ENCODE measurements at regions not wholly inside any gene's neighbourhood (a gene's known extent, or its start where the extent isn't known, plus 50 kb on each side); places are given as distances from the start of the nearest gene placed in this dataset.

DNA sequence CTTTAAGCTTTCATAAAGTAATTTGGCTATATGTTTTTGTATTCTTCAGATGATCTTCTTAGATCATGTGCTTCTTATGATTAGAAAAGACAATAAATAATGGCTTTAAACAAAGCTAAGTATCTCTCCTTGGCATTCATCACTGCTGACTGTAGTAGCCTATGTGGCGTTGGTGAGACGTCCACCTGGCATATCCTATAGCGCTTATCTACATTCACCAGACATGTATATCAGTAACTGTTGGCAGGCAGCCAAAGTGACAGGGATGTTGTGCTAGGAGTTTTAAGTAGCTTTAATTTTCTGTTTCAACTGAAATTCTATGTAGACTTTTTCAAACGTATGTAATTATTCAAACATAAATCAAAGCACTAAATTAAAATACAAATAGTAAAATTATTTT lies 276.4 kb downstream of the IL15 start (continued):
- 0 out of 4 replicates have a peak, but pooled peaks of 1 of the 2 experiments have one; percentile 30 for TF ChIP-seq MNT (conservative IDR thresholded peaks at IDR 0.05)
- TF ChIP-seq NCOA2 (IDR thresholded peaks at IDR 0.05; ENCODE audit: partially characterized antibody in 2 of 2) = peak in 1 of 2 experiments; percentile 72
- TF ChIP-seq SMAD4 (CRISPR knock-in tag; conservative IDR thresholded peaks at IDR 0.05) = 0 out of 2 replicates have a peak, but pooled peaks have one; percentile 31
- no peak for TF ChIP-seq IRF2 (CRISPR knock-in tag; IDR thresholded peaks at IDR 0.05)
- TF ChIP-seq DDX20 (tag; IDR thresholded peaks at IDR 0.05; ENCODE audit: low read depth) = no peak
- peak; percentile 93 for TF ChIP-seq TAL1 (IDR thresholded peaks at IDR 0.05)
- TF ChIP-seq BRCA1 (IDR thresholded peaks at IDR 0.05) = no peak
- TF ChIP-seq BRCA1 (CRISPR knock-in tag; IDR thresholded peaks at IDR 0.05) = no peak
- peak; percentile 27; the same call in 1 of the 2 replicates for TF ChIP-seq BHLHE40 (IDR thresholded peaks at IDR 0.05; ENCODE audit: low read length)
- no peak for TF ChIP-seq U2AF2 (optimal IDR thresholded peaks at IDR 0.05; ENCODE audit: low read depth, low read length)
- TF ChIP-seq LEF1 (IDR thresholded peaks at IDR 0.05) = peak; percentile 77
- TF ChIP-seq ARNT (IDR thresholded peaks at IDR 0.05) = peak; percentile 54 to 60; a peak in 2 of 4 replicates
- TF ChIP-seq TCF3 (CRISPR knock-in tag; IDR thresholded peaks at IDR 0.05) = peak; percentile 82
- TF ChIP-seq JUND (IDR thresholded peaks at IDR 0.05; ENCODE audit: borderline replicate concordance, low read depth, low read length) = peak; percentile 62; the same call in 1 of the 2 replicates
- TF ChIP-seq JUND (tag; IDR thresholded peaks at IDR 0.05; ENCODE audit: borderline replicate concordance, low read depth, low read length) = peak; percentile 60; the same call in 1 of the 3 replicates
- TF ChIP-seq ATF1 (CRISPR knock-in tag; IDR thresholded peaks at IDR 0.05) = no peak
- TF ChIP-seq ATF1 (tag; IDR thresholded peaks at IDR 0.05) = 0 out of 2 replicates have a peak, but pooled peaks have one; percentile 17
- TF ChIP-seq XRCC4 (IDR thresholded peaks at IDR 0.05; ENCODE audit: extremely low read depth, insufficient read depth, insufficient read length) = no peak
- TF ChIP-seq EHMT2 (IDR thresholded peaks at IDR 0.05) = peak; percentile 50; the same call in 1 of the 2 replicates
- peak; percentile 94 for TF ChIP-seq SMAD1 (IDR thresholded peaks at IDR 0.05; ENCODE audit: low read depth, low read length, partially characterized antibody)
- TF ChIP-seq, protein P1, sequence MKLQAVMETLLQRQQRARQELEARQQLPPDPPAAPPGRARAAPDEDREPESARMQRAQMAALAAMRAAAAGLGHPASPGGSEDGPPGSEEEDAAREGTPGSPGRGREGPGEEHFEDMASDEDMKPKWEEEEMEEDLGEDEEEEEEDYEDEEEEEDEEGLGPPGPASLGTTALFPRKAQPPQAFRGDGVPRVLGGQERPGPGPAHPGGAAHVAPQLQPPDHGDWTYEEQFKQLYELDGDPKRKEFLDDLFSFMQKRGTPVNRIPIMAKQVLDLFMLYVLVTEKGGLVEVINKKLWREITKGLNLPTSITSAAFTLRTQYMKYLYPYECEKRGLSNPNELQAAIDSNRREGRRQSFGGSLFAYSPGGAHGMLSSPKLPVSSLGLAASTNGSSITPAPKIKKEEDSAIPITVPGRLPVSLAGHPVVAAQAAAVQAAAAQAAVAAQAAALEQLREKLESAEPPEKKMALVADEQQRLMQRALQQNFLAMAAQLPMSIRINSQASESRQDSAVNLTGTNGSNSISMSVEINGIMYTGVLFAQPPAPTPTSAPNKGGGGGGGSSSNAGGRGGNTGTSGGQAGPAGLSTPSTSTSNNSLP (IDR thresholded peaks at IDR 0.05; ENCODE audit: borderline replicate concordance, low read depth, low read length) = peak; percentile 82; the same call in 1 of the 2 replicates
- peak; percentile 85 for TF ChIP-seq NFIX (CRISPR knock-in tag; IDR thresholded peaks at IDR 0.05; ENCODE audit: low read depth)
- no peak for TF ChIP-seq ZNF707 (CRISPR knock-in tag; conservative IDR thresholded peaks at IDR 0.05)
- TF ChIP-seq, protein P2, sequence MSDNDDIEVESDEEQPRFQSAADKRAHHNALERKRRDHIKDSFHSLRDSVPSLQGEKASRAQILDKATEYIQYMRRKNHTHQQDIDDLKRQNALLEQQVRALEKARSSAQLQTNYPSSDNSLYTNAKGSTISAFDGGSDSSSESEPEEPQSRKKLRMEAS (CRISPR knock-in tag; IDR thresholded peaks at IDR 0.05) = no peak
- TF ChIP-seq RBBP5 (IDR thresholded peaks at IDR 0.05; ENCODE audit: borderline replicate concordance, insufficient read depth, low read length, poor library complexity, severe bottlenecking) = no peak
- no peak for TF ChIP-seq DACH1 (IDR thresholded peaks at IDR 0.05; ENCODE audit: partially characterized antibody)
- TF ChIP-seq, protein P3, sequence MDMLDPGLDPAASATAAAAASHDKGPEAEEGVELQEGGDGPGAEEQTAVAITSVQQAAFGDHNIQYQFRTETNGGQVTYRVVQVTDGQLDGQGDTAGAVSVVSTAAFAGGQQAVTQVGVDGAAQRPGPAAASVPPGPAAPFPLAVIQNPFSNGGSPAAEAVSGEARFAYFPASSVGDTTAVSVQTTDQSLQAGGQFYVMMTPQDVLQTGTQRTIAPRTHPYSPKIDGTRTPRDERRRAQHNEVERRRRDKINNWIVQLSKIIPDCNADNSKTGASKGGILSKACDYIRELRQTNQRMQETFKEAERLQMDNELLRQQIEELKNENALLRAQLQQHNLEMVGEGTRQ (CRISPR knock-in tag; IDR thresholded peaks at IDR 0.05) = no peak
- 0 out of 2 replicates have a peak, but pooled peaks have one; percentile 27 for TF ChIP-seq ZNF644 (tag; IDR thresholded peaks at IDR 0.05; ENCODE audit: low read depth)

Data from K562 (cell line).